OCI-LY7 (cell line): ENCODE measurements at regions not wholly inside any gene's neighbourhood (a gene's known extent, or its start where the extent isn't known, plus 50 kb on each side); places are given as distances from the start of the nearest gene placed in this dataset.

Experiments
- EZH2phosphoT487 ChIP-seq: fragments of 200-600 bp; sonication (generic); IDR thresholded peaks from 2 replicates; pipeline ENCODE4 v1.6.1; 2018; ENCODE audit warnings: low read depth, borderline replicate concordance, mild to moderate bottlenecking, mixed run types, antibody characterized with exemption, low read length, moderate library complexity, mixed read lengths
- TF ChIP-seq, protein P1 (sequence below): fragments of 200-600 bp; sonication (generic); conservative IDR thresholded peaks from 2 replicates; pipeline ENCODE4 v1.5.1; 2014; ENCODE audit warnings: mild to moderate bottlenecking, antibody characterized with exemption, low read length, moderate library complexity, mixed read lengths

GRCh38 chr4:180031330-180031729 lies 2211.9 kb upstream of the TENM3 start:
- TF ChIP-seq, protein P1, sequence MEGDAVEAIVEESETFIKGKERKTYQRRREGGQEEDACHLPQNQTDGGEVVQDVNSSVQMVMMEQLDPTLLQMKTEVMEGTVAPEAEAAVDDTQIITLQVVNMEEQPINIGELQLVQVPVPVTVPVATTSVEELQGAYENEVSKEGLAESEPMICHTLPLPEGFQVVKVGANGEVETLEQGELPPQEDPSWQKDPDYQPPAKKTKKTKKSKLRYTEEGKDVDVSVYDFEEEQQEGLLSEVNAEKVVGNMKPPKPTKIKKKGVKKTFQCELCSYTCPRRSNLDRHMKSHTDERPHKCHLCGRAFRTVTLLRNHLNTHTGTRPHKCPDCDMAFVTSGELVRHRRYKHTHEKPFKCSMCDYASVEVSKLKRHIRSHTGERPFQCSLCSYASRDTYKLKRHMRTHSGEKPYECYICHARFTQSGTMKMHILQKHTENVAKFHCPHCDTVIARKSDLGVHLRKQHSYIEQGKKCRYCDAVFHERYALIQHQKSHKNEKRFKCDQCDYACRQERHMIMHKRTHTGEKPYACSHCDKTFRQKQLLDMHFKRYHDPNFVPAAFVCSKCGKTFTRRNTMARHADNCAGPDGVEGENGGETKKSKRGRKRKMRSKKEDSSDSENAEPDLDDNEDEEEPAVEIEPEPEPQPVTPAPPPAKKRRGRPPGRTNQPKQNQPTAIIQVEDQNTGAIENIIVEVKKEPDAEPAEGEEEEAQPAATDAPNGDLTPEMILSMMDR, result no peak
- TF ChIP-seq EZH2phosphoT487, result no peak
